NCI-H2196 (cell line): ENCODE measurements at regions not wholly inside any gene's neighbourhood (a gene's known extent, or its start where the extent isn't known, plus 50 kb on each side); places are given as distances from the start of the nearest gene placed in this dataset.

Source experiments
- DNase-seq: peaks from one replicate; lab custom pipeline; 2025; ENCODE audit not compliant: unreplicated experiment; lab: John Stamatoyannopoulos, UW

DNA sequence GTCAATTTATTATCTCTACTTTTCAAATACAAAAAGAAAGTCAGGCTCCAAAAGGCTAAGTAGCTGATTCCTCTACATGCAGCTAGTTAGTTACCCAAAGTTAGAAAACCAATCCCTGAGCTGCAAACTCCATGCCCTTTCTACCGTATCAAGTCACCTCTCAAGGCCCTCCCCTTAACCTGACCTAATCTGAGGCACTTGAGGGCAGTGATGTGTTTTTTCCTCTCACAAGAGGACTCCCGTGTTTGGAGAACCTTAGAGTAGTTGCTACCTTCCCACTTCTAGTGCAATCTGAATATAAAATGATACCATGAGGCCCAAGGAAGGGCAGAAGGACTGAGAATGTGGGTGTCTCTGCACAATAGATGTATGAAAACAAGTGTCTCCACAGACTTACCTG is 907.9 kb upstream of the CELF4 start:
- no peak for DNase-seq

DNA sequence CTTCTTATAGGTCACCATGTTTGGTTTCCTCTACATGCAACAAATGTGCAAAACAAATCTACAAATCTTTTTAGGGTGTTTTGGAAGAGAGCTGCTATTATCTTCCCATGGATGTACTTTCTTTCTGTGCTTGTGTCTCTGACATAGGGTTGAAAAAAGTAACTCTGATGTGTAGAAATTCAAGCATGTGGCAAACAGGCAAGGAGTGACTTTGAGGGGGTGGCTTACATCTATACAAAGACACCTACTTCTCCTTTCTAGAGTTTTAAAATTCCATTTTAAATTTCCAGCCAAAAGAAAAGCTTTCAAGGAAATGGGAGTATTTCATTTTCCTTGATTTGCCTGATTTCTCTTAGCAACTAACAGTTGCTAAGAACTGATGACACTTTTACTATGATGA is 904.8 kb upstream of the CELF4 start:
- DNase-seq: no peak

- no peak for DNase-seq
Observed at GRCh38 chr18:38466426-38466825, 900.8 kb upstream of the CELF4 start.

GRCh38 chr18:38464024-38464423 is 898.4 kb upstream of the CELF4 start:
- DNase-seq: no peak

DNA sequence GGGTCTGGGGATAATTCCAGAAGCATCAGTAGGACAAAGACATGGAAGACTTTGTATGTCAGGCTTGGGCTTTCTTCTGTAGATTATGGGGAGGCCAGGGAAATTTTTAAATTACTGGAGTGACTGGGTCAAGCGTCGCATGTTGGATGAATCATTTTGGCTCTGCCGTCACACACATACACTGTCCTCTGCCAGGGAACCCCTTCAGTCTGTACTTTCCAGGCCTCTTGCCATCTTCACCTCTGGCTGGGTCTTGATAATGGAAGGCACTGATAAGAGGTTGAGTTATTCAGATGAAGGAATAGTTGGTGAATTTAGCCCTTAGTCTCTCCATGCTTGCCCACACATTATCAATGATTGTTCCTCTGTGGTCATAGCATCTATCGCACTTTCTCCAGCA is 895.1 kb upstream of the CELF4 start:
- no peak for DNase-seq

GRCh38 chr18:38459131-38459994 is 893.8 kb upstream of the CELF4 start:
- no peak for DNase-seq

GRCh38 chr18:38458698-38459097 is 893.1 kb upstream of the CELF4 start:
- DNase-seq: no peak

DNA sequence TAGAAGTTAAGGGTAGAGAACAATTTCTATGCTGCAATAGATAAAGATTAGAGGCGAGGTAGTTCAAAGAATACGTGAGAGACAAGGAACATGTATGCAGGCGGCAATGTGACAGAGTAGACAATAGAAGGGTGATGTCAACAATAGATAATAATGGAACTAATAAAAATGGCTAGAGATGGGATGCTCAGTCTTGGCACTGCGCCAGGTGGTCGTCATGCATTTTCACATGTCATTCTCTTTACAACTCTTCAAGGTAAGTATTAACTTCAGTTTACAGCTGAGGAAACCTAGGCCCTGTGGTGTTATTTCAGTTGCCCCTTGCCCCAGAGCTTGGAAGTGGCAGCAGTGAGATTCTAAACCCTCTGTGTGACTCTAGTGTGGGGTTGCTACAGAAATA is 890.7 kb upstream of the CELF4 start:
- DNase-seq: no peak

DNA sequence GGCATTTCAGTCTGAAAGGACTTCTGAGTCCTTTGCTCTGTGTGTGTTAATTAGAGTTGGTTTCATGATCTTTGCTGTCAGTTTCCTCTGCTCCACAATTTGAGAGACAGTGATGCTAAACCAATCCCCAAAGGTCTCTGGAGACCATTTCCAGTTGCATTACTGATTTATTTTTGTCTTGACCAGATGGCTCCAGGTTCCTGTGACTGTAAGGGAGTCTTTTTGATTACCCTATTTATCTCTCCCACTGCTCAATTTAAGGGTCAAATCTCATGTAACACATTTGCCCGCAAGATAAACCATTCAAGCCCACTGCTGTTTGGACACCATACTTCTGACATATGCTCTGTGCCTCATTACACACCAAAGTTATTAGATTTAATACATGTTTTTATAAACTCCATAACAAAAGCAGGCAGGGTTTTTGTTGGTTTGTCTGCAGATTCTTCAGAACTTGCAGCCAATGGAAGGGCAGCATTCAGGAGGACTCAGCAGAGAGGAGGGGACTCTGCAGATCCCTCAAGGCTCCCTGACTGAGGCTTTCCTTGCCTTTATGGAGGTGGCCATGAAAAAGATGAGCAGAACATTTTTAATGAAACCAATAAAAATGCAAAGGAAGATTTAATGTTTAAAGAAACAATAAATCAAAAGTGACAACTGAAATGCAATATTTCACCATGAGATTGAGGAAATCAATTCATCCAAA is 889.3 kb upstream of the CELF4 start:
- no peak for DNase-seq

DNA sequence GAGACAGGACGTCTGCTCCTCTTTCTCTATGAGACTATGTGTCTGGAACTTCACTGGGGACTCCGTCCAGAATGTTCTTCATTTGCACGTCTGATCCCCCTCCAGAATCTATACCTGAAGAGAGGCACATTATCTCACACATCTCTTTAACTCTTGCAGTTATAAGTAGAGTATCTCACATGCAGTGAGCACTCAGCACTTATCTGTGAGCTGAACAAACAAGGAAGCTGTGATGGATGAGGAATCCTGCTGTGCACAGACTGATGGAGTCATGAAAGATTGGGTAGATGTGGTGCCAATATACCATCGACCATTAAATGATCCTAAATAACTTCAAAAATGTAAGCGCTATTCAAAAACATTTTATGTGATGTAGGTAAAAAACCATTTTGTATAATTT is 888.3 kb upstream of the CELF4 start:
- DNase-seq: no peak

DNA sequence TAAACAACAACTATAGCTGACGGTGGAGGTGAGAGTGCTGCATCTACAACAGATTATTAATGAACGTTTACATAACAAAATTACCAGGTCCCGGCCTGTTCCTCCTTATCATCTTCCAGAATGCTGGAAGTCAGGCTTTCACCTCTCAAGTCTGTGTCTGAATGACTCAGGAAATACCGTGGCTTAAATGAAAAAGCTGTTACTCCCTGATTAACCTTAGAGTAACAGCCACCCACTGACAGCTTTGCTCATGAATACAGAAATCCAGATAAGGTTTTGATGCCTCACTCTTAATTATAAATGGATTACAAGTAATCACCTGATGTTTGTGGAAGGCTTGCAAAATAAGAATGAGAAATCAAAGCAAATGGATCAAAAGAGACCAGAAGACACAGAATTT is 885.3 kb upstream of the CELF4 start:
- no peak for DNase-seq

GRCh38 chr18:38445804-38446145 is 880.2 kb upstream of the CELF4 start:
- DNase-seq: no peak

- DNase-seq: no peak
Observed at GRCh38 chr18:38444971-38445803, 879.6 kb upstream of the CELF4 start.

DNA sequence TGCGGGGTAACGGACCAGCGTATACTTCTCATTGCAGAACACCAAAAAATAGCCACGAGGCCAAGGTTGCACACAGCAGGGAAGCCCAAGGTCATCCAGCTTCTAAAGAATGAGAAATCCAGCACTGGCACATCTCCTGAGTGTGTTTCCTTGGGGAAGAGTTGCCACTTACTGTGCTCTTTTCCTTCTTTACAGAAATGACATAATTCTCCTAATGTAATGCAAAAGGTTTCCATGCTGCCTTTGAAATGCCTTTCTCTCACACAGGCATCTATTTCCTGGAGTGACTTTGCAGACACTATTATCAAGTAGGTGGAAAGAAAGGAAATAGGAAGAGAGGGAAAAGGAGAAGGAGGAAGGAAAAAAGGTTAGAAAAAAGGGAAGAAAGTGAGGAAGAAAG is 862.1 kb upstream of the CELF4 start:
- no peak for DNase-seq

DNA sequence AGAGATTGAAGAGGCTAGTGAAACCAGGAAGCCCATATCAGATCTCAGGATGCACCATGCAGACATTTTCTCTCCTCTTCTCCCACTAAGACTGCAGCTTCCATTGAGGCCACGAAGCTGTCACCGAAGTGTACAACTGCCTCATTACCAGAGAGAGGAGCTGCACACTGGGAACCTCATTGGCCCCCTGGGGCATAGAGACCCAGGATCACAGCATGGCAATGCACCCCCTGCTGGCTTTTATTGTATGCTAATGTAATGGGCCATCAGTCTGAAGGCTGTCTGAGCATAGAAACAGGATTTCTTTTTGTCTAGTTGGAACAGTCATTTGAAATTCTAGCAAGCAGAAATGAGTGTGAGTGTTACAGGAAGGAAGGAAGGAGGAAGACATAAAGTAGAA is 861.6 kb upstream of the CELF4 start:
- no peak for DNase-seq

GRCh38 chr18:38421872-38422615 is 856.4 kb upstream of the CELF4 start:
- no peak for DNase-seq

DNA sequence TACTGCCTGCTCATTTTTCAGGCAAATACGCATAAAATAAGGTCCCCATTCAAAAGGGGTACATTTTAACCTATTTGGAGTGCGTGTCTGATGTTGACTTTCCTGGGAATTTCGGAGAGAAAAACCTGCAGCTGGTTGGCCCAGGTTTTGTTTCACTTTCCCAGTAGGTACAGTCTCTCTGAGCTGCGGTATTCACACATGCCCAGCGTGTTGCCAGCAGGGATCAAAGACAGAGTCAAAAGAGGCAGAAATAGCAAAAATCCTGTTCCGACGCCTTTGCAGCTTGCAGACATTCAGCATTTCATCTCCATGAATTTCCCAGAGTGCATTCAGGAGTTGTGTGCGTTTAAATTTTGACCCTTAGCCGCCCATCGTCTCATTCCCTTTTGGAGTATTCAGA is 855.4 kb upstream of the CELF4 start:
- DNase-seq: no peak

GRCh38 chr18:38420611-38421010 is 855.0 kb upstream of the CELF4 start:
- DNase-seq: no peak

DNA sequence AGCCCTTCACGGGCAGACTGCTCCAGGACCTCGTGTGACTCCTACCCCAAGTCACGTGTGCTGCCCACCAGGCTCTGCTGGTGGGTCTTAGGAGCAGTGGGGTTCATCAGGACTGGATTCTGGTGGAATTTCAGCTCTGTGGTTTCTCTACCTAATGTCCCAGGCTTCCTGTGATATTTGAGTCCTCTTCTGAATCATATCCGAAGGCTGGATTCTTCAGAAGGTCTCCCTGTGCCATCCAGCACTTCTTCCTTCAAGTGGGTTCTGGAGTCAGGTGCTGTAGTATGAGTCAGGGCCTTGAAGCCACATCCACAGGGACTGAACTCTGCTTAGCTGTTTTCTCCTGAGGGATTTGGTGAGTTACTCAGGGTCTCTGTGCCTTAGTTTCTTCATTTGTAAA is 850.2 kb upstream of the CELF4 start:
- DNase-seq: no peak

DNA sequence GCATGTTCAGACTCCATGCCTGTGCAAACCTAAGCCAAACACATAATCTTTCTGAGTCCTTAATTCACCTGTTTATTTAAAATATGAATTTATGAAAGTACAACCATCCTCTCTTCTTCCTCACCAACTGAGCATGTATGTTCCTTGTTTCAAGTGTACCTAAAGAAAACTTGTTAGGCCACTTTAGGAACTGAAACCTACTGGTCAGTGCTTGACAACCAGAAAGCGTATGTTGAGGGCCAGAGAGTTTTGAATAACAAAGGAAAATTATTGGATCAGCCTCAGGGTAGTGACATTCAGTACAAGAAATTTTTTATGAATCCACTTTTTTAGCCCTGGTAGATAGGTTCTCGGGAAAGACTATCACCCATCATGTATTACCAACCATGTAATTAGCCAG is 847.6 kb upstream of the CELF4 start:
- no peak for DNase-seq

GRCh38 chr18:38406607-38407006 is 841.0 kb upstream of the CELF4 start:
- no peak for DNase-seq
